H9 (cell line): ENCODE measurements at regions not wholly inside any gene's neighbourhood (a gene's known extent, or its start where the extent isn't known, plus 50 kb on each side); places are given as distances from the start of the nearest gene placed in this dataset.

Experiments used
- DNase-seq: peaks from one replicate; pipeline ENCODE4 v3.0.0-alpha.2; 2017
- H2AFZ ChIP-seq: one replicate; pipeline ENCODE4 v1.6.1; 2013; ENCODE audit warnings: mild to moderate bottlenecking, low read length, control low read depth, moderate library complexity
- H2AK5ac ChIP-seq: 2 replicates; pipeline ENCODE4 v1.6.1; 2013; ENCODE audit warnings: low read length, control low read depth, mixed read lengths; ENCODE audit not compliant: insufficient read length
- H2BK120ac ChIP-seq: one replicate; pipeline ENCODE4 v1.6.1; 2013; ENCODE audit warnings: low read depth, mild to moderate bottlenecking, low read length, control low read depth, inconsistent platforms; ENCODE audit not compliant: poor library complexity, severe bottlenecking
- H2BK12ac ChIP-seq: 2 replicates; pipeline ENCODE4 v1.6.1; 2013; ENCODE audit warnings: low read length, control low read depth, mixed read lengths, low read depth; ENCODE audit not compliant: insufficient read length
- H2BK15ac ChIP-seq: 2 replicates; pipeline ENCODE4 v1.6.1; 2013; ENCODE audit warnings: low read depth, low read length, control low read depth
- H2BK20ac ChIP-seq: one replicate; pipeline ENCODE4 v1.6.1; 2013; ENCODE audit warnings: low read depth, mild to moderate bottlenecking, low read length, control low read depth, inconsistent platforms; ENCODE audit not compliant: poor library complexity, severe bottlenecking
- H2BK5ac ChIP-seq: 2 replicates; pipeline ENCODE4 v1.6.1; 2013; ENCODE audit warnings: low read length, control low read depth, mixed read lengths; ENCODE audit not compliant: insufficient read length
- H3K14ac ChIP-seq: 2 replicates; pipeline ENCODE4 v1.6.1; 2013; ENCODE audit warnings: low read length, control low read depth; ENCODE audit not compliant: insufficient read depth
- H3K18ac ChIP-seq: 2 replicates; pipeline ENCODE4 v1.6.1; 2013; ENCODE audit warnings: low read depth, mild to moderate bottlenecking, mixed read lengths, low read length, control low read depth; ENCODE audit not compliant: insufficient read length
- H3K23ac ChIP-seq: 2 replicates; pipeline ENCODE4 v1.6.1; 2013; ENCODE audit warnings: low read length, control low read depth, mixed read lengths, low read depth; ENCODE audit not compliant: insufficient read length
- H3K23me2 ChIP-seq: 2 replicates; pipeline ENCODE4 v1.6.1; 2013; ENCODE audit warnings: low read depth, mild to moderate bottlenecking, mixed read lengths, low read length, control low read depth; ENCODE audit not compliant: insufficient read length, poor library complexity, severe bottlenecking
- H3K27ac ChIP-seq: 2 replicates; pipeline ENCODE4 v1.5.1; 2013; ENCODE audit warnings: low read length, control low read depth, mixed read lengths, low read depth; ENCODE audit not compliant: insufficient read length
- H3K27me3 ChIP-seq: 2 replicates; pipeline ENCODE4 v1.6.1; 2013; ENCODE audit warnings: low read length, control low read depth, inconsistent platforms; ENCODE audit not compliant: insufficient read depth
- H3K4ac ChIP-seq: 2 replicates; pipeline ENCODE4 v1.6.1; 2013; ENCODE audit warnings: low read depth, mild to moderate bottlenecking, control low read depth, inconsistent platforms, low read length, moderate library complexity
- H3K4me1 ChIP-seq: 2 replicates; pipeline ENCODE4 v1.6.1; 2013; ENCODE audit warnings: low read length, control low read depth, inconsistent platforms; ENCODE audit not compliant: insufficient read depth
- H3K4me2 ChIP-seq: 2 replicates; pipeline ENCODE4 v1.6.1; 2013; ENCODE audit warnings: low read length, control low read depth, mixed read lengths; ENCODE audit not compliant: insufficient read length, insufficient read depth
- H3K56ac ChIP-seq: 2 replicates; pipeline ENCODE4 v1.6.1; 2013; ENCODE audit warnings: low read depth, mild to moderate bottlenecking, mixed read lengths, low read length, control low read depth; ENCODE audit not compliant: insufficient read length
- H3K79me1 ChIP-seq: 2 replicates; pipeline ENCODE4 v1.6.1; 2013; ENCODE audit warnings: low read depth, mild to moderate bottlenecking, moderate library complexity, low read length, control low read depth, inconsistent platforms; ENCODE audit not compliant: insufficient read depth, poor library complexity, severe bottlenecking
- H3K79me2 ChIP-seq: 2 replicates; pipeline ENCODE4 v1.6.1; 2013; ENCODE audit warnings: low read length, control low read depth, inconsistent platforms; ENCODE audit not compliant: insufficient read depth
- H3K9ac ChIP-seq: 2 replicates; pipeline ENCODE4 v1.6.1; 2013; ENCODE audit warnings: low read length, control low read depth, mixed read lengths; ENCODE audit not compliant: insufficient read length; ENCODE audit errors: extremely low read depth
- H3K9me3 ChIP-seq: one replicate; pipeline ENCODE4 v1.6.1; 2013; ENCODE audit warnings: low read depth, low read length, inconsistent platforms; ENCODE audit not compliant: control insufficient read depth
- H3T11ph ChIP-seq: one replicate; pipeline ENCODE4 v1.6.1; 2013; ENCODE audit warnings: mild to moderate bottlenecking, low read length, control low read depth, inconsistent platforms
- H4K20me1 ChIP-seq: one replicate; pipeline ENCODE4 v1.6.1; 2013; ENCODE audit not compliant: control insufficient read depth, insufficient read length, insufficient read depth
- H4K5ac ChIP-seq: 2 replicates; pipeline ENCODE4 v1.6.1; 2013; ENCODE audit warnings: low read depth, mild to moderate bottlenecking, mixed read lengths, low read length, control low read depth; ENCODE audit not compliant: insufficient read length
- H4K8ac ChIP-seq: replicated peaks from 2 replicates; pipeline ENCODE4 v1.6.1; 2013; ENCODE audit warnings: low read length, control low read depth, mixed read lengths, low read depth; ENCODE audit not compliant: insufficient read length
- H4K91ac ChIP-seq: 2 replicates; pipeline ENCODE4 v1.6.1; 2013; ENCODE audit warnings: low read depth, mild to moderate bottlenecking, moderate library complexity, mixed read lengths, low read length, control low read depth; ENCODE audit not compliant: insufficient read length
- H3K27ac Mint-ChIP-seq, 3 experiments: 2 replicates in 2 of 3; 3 replicates in 1 of 3; pipeline ENCODE4 v1.8.0; 2020 to 2021; ENCODE audit warnings: mixed read lengths in 3 of 3, mild to moderate bottlenecking in 1 of 3, moderate library complexity in 1 of 3
- H3K27me3 Mint-ChIP-seq: 2 replicates; pipeline ENCODE4 v1.8.0; 2021; ENCODE audit warnings: low read depth, mild to moderate bottlenecking, moderate library complexity, mixed read lengths
- H3K36me3 Mint-ChIP-seq, 3 experiments: 2 replicates in 2 of 3; 3 replicates in 1 of 3; pipeline ENCODE4 v1.8.0; 2020 to 2021; ENCODE audit warnings: low read depth in 3 of 3, mixed read lengths in 3 of 3; ENCODE audit not compliant: insufficient read depth in 1 of 3
- H3K4me1 Mint-ChIP-seq, 2 experiments: 2 replicates each; pipeline ENCODE4 v1.8.0; 2020; ENCODE audit warnings: mixed read lengths in 2 of 2
- H3K4me3 Mint-ChIP-seq, 2 experiments: 2 replicates in 1 of 2; 3 replicates in 1 of 2; pipeline ENCODE4 v1.8.0; 2020 to 2021; ENCODE audit warnings: mild to moderate bottlenecking in 2 of 2, mixed read lengths in 2 of 2, moderate library complexity in 1 of 2
- H3K9me3 Mint-ChIP-seq, 2 experiments: 2 replicates in 1 of 2; 3 replicates in 1 of 2; pipeline ENCODE4 v1.8.0; 2020; ENCODE audit warnings: mild to moderate bottlenecking in 2 of 2, mixed read lengths in 2 of 2, moderate library complexity in 1 of 2
- WGBS: extraction: QIAGEN DNeasy Blood & Tissue Kit; methylation state at CpG from one replicate; pipeline ENCODE4 v1.1.7; 2013; ENCODE audit warnings: missing lambda C conversion rate, low lambda C conversion rate, mixed read lengths; ENCODE audit not compliant: insufficient read length; ENCODE audit errors: extremely low coverage; 5-methylcytosine and 5-hydroxymethylcytosine counted together
- TF ChIP-seq, protein P1 (sequence below): fragments of 200-600 bp; sonication (generic); conservative IDR thresholded peaks from 3 replicates; pipeline ENCODE4 v1.8.0; 2021; ENCODE audit warnings: antibody characterized with exemption, mild to moderate bottlenecking

DNA sequence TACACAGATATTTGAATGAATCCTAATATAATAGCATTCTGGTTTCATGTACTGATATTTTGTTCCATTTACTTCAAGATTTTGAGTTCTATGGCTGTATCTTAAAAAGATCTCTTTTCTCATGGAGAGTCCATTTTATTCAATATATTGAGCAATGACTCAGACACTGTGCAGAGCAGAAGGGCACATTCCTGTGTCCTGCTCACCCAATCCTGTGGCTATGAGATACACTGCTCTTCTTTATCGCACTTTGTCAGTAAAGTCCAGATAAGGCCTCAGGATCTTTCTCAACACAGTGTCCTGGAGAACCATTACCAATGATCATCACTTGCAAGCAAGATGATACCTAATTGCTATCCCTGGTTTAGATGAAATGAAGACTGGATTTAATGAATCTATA, 155.0 kb downstream of the CYSLTR2 start:
- no peak overlapping the region for H3K56ac ChIP-seq
- no peaks in the 10 kb centered on the region for H3K9me3 ChIP-seq
- H2AFZ ChIP-seq = no peak overlapping the region
- no peaks in the 10 kb centered on the region for H3K36me3 Mint-ChIP-seq
- no peak overlapping the region for H2AK5ac ChIP-seq
- H3K9me3 Mint-ChIP-seq = no peaks in the 10 kb centered on the region
- H2BK15ac ChIP-seq = no peak overlapping the region
- no peaks in the 10 kb centered on the region for H3K27me3 Mint-ChIP-seq
- no peak overlapping the region for H3T11ph ChIP-seq
- no peaks in the 10 kb centered on the region for H3K79me2 ChIP-seq
- TF ChIP-seq, protein P1, sequence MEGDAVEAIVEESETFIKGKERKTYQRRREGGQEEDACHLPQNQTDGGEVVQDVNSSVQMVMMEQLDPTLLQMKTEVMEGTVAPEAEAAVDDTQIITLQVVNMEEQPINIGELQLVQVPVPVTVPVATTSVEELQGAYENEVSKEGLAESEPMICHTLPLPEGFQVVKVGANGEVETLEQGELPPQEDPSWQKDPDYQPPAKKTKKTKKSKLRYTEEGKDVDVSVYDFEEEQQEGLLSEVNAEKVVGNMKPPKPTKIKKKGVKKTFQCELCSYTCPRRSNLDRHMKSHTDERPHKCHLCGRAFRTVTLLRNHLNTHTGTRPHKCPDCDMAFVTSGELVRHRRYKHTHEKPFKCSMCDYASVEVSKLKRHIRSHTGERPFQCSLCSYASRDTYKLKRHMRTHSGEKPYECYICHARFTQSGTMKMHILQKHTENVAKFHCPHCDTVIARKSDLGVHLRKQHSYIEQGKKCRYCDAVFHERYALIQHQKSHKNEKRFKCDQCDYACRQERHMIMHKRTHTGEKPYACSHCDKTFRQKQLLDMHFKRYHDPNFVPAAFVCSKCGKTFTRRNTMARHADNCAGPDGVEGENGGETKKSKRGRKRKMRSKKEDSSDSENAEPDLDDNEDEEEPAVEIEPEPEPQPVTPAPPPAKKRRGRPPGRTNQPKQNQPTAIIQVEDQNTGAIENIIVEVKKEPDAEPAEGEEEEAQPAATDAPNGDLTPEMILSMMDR = no peak
- no CpG with 5 or more reads among the region's 1 CpG for WGBS
- no peak overlapping the region for H4K5ac ChIP-seq
- no peak overlapping the region for H3K4me3 Mint-ChIP-seq
- no peak overlapping the region for H4K91ac ChIP-seq
- no peak overlapping the region for H3K4me2 ChIP-seq
- no peak overlapping the region for H4K8ac ChIP-seq
- H2BK5ac ChIP-seq = no peak overlapping the region
- H3K23me2 ChIP-seq = no peaks in the 10 kb centered on the region
- no peak for DNase-seq
- no peak overlapping the region for H3K27ac Mint-ChIP-seq
- no peak overlapping the region for H3K18ac ChIP-seq
- H3K9ac ChIP-seq = no peak overlapping the region
- no peaks in the 10 kb centered on the region for H4K20me1 ChIP-seq
- H2BK20ac ChIP-seq = no peak overlapping the region
- no peak overlapping the region for H3K27ac ChIP-seq
- no peak overlapping the region for H2BK12ac ChIP-seq
- no peaks in the 10 kb centered on the region for H3K79me1 ChIP-seq
- H3K4me1 Mint-ChIP-seq = no peaks in the 10 kb centered on the region
- no peak overlapping the region for H3K23ac ChIP-seq
- H3K14ac ChIP-seq = no peak overlapping the region
- no peaks in the 10 kb centered on the region for H3K4me1 ChIP-seq
- no peaks in the 10 kb centered on the region for H3K27me3 ChIP-seq
- no peak overlapping the region for H3K4ac ChIP-seq
- H2BK120ac ChIP-seq = no peak overlapping the region
